ENCODE measurements at regions not wholly inside any gene's neighbourhood (a gene's known extent, or its start where the extent isn't known, plus 50 kb on each side); places are given as distances from the start of the nearest gene placed in this dataset.

DNA sequence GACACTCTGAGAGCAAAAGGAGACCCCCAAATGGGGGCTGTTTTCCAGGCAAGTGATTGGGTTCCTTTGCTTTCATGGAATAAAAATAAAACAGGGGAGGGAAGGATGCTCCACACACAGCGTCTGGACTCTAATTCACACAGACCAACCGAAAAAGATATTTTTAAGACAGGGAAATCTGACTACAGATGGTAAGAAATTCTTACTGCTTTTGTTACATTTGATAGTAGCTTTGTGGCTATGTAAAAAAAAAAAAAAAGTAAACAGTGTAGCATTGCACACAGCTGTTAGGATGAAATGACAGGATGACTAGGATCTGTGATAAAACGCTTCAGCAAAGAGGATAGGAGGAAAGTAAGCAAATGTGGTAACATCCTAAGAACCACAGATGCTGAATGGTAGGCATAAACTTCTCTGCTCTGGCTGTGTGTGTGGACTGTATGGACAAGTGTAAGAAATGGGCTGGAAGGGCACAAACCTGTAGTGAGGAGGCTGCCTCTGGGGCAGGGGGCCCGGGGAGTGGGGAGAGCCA is 207.6 kb downstream of the ANAPC1 start:
- TF ChIP-seq POLR2A (IDR thresholded peaks at IDR 0.05): no peak
- TF ChIP-seq, protein P1, sequence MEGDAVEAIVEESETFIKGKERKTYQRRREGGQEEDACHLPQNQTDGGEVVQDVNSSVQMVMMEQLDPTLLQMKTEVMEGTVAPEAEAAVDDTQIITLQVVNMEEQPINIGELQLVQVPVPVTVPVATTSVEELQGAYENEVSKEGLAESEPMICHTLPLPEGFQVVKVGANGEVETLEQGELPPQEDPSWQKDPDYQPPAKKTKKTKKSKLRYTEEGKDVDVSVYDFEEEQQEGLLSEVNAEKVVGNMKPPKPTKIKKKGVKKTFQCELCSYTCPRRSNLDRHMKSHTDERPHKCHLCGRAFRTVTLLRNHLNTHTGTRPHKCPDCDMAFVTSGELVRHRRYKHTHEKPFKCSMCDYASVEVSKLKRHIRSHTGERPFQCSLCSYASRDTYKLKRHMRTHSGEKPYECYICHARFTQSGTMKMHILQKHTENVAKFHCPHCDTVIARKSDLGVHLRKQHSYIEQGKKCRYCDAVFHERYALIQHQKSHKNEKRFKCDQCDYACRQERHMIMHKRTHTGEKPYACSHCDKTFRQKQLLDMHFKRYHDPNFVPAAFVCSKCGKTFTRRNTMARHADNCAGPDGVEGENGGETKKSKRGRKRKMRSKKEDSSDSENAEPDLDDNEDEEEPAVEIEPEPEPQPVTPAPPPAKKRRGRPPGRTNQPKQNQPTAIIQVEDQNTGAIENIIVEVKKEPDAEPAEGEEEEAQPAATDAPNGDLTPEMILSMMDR (IDR thresholded peaks at IDR 0.05): no peak
